GM10266 (cell line): ENCODE measurements at regions not wholly inside any gene's neighbourhood (a gene's known extent, or its start where the extent isn't known, plus 50 kb on each side); places are given as distances from the start of the nearest gene placed in this dataset.

Experiments used
- DNase-seq: peaks from one replicate; pipeline ENCODE4 v3.0.0; 2012; ENCODE audit errors: extremely low spot score
- TF ChIP-seq, protein P1 (sequence below): IDR thresholded peaks from 2 replicates; pipeline ENCODE4 v1.5.1; 2012; ENCODE audit warnings: mild to moderate bottlenecking, low read depth; ENCODE audit not compliant: control insufficient read depth, insufficient read depth; ENCODE audit errors: missing control alignments

DNA sequence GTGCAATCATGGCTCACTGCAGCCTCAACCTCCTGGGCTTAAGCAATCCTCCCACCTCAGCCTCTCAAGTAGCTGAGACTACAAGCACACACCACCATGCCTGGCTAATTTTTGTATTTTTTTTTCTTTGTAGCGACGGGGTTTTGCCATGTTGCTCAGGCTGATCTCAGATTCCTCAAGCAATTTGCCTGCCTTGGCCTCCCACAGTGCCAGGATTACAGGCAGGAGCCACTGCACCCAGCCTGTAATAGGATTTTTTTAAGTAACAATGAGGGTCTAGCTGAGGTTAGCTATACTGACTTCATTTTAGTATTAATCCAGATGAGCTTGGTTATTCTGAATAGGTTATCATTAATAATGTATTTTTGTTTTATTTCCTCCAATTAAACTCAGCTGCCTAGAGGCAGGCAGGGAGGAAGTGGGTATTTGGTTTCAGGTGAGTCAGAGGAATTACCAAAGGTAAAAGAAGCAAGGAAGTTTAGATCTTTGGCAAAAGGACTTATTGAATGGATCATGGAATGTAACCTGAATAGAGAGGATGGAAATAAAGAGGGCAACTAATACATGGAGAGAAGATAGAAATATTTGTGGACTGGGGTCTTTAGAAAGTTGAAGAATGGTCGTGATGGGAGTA lies 1023.3 kb upstream of the TENM3 start:
- TF ChIP-seq, protein P1, sequence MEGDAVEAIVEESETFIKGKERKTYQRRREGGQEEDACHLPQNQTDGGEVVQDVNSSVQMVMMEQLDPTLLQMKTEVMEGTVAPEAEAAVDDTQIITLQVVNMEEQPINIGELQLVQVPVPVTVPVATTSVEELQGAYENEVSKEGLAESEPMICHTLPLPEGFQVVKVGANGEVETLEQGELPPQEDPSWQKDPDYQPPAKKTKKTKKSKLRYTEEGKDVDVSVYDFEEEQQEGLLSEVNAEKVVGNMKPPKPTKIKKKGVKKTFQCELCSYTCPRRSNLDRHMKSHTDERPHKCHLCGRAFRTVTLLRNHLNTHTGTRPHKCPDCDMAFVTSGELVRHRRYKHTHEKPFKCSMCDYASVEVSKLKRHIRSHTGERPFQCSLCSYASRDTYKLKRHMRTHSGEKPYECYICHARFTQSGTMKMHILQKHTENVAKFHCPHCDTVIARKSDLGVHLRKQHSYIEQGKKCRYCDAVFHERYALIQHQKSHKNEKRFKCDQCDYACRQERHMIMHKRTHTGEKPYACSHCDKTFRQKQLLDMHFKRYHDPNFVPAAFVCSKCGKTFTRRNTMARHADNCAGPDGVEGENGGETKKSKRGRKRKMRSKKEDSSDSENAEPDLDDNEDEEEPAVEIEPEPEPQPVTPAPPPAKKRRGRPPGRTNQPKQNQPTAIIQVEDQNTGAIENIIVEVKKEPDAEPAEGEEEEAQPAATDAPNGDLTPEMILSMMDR, result no peak
- DNase-seq, result no peak

DNA sequence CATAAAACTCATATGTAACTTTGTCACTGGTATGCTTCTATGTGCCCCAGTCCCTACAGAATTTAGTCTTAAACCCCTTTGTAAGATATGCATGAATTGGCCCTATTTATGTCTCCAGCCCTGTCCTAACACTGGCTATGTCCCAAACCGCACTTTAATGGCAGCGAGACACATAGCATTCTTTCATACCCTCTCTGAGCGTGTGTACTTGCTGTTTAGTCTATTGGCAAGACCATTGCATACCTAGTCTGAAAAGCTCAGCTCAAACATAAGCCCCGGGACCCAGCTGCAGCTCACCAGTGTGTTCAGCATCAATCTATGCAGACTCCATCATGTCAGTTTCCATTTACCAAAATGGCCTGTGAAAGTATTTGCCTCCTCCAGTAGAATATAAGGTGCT lies 1018.4 kb upstream of the TENM3 start:
- DNase-seq, result no peak
- TF ChIP-seq, protein P1, result no peak

DNA sequence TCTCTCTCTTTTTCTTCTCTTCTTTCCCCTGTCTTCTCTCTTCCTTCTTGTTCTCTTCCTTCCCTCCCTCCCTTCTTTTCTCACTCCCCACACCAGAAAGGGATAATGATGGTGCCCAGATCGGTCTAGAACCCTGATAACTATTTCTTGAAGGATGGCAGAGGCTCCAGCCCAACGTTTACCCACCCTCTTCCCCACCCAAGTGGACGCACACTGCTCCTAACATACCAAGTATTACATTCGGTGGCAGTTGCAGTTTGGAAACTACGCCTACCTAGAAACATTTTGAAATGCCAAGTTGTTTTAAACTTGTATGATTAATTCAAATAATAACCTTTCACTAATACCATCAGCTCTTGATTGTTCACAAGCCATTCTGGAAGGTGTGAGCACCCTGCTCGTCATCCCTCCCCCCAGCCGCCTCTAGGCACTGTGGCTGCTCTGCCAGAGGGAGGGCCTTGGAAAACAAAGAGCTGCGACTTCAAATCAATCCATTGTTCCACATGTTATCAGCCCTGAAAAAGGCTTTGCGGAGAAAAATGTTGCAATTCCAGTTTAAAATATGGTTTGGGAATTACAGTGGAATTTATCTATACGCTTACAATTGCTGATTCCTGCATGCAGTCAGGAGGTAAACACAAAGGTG lies 1017.5 kb upstream of the TENM3 start:
- DNase-seq, result no peak

DNA sequence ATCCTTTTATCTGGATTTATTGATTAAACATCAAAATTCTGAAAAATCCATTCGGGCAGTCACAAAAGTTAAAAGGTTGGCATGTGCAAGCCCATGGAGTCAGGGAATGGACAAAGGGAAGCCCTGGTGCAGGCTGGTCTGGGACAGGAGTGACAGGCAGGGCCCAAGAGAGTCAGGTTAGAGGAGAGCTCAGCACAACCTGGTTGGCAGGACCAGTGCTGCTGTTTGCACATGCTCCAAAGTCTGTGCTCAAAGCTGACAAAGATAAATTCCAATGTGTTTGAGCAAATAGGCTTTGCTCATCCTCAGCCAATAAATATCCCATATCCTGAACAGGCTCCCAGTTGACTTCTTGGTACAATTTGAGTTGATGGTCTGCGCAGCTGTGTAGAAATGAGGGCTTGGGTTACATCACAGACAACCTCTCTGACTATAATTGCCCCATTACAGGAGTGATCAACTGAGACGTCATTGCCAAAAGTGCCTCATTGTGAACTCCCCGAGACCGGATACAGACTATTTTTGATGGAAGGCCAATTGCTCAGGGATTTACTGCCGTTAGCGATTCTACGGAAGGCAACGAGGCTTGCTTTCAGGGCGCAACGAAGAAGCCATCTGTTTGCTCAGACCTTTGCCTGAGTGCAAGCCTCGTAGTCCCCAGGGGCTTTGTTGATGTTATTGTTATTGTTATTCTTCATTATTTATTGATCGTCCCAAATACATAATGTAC lies 1008.1 kb upstream of the TENM3 start:
- DNase-seq, result no peak
- TF ChIP-seq, protein P1, result no peak

More for the DNA sequence above, 1017.5 kb upstream of the TENM3 start:
- TF ChIP-seq, protein P1, result no peak

DNA sequence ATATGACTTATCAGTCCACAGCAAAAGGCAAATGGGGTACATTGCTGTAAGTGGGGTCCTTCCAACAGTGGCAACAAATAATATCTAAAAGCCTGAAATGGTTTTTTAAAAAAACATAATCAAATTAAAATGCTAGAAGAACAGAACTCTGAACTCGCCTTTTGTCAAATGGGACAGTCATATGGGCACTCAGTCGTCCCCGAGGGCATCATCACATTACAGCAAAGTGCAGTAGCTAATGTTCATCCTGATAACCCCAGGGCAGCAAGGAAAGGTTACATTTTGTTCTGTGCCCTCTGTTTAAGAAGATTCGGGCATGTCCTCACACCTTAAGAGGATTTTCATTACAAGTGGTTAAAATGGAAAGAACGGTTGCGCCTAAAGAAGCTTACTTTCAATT lies 997.9 kb upstream of the TENM3 start:
- TF ChIP-seq, protein P1, result no peak
- no peak for DNase-seq

DNA sequence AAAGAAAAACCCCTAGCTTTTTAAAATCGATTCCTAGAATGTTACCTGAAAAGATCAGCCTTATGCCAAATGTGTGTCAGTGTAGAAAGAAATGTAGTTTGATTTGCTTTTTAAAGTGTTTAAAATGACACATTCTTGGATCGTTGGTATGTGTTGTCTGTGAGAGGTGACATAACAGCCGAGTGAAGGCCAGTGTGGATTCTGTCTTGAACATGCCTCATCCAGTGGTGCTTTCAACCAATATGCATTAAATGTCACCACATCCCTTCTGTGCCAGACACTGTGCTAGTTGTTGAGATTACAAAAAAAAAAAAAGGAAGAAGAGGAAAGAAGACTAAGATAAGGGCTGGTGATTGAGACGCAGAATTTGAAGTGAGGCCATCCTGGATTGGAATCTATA lies 994.2 kb upstream of the TENM3 start:
- TF ChIP-seq, protein P1, result no peak
- DNase-seq, result no peak

DNA sequence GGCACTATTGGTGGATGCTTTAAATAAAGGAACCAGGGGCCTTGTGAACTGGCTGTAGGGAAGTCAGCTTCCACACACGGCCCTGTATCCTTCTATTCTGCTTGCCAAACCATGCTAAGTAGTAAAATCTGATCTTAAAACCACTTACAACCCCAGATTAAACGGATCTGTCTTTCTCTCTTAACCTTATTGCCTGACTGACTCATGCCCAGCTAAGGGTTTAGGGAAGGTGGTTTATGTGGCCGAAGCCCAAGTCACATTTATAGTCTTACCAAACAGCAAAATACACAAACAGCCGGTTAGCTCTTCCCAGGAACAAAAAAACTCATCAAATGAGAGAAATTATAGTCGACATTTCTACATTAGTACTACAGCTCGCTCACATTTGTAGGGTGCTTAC lies 988.4 kb upstream of the TENM3 start:
- DNase-seq, result no peak
- TF ChIP-seq, protein P1, result no peak
